ENCODE measurements at regions not wholly inside any gene's neighbourhood (a gene's known extent, or its start where the extent isn't known, plus 50 kb on each side); places are given as distances from the start of the nearest gene placed in this dataset.

DNA sequence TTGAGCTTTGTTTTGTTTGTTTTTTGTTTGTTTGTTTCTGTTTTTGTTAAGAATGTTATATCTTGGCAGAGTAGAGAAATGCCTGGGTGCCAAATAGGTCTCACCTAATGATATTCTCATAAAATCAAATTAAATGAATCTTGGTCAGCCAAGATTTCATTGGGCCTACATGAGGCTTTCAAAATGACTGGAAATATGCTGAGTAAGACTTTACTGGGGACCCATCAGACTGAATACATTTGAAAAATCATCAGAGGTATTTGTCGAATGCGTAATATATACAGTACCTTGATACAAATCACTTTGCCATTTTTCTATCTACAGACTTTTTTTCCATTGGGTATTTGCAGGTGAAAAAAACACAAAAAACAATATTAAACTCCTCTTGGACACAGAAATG lies 480.8 kb downstream of the CDH2 start:
- Histone ChIP-seq H3K4me3 (ENCODE audit: low read depth, low read length) (no peak overlapping the region), H3K4me1 (ENCODE audit: control insufficient read depth, insufficient read depth, low read length) (no peaks in the 10 kb centered on the region; the same call in 1 of the 2 replicates), H3K27me3 (ENCODE audit: control insufficient read depth, insufficient read depth, low read length) (no peaks in the 10 kb centered on the region), H3K36me3 (ENCODE audit: control insufficient read depth, insufficient read depth, low read length) (no peaks in the 10 kb centered on the region), H3K27ac (ENCODE audit: low read depth, low read length) (no peak overlapping the region), H3K9ac (ENCODE audit: low read length) (no peak overlapping the region), H3K9me3 (ENCODE audit: control insufficient read depth, insufficient read depth, low read depth, low read length) (peaks cover 3% of the 10 kb centered on the region; the same call in 1 of the 2 replicates)

DNA sequence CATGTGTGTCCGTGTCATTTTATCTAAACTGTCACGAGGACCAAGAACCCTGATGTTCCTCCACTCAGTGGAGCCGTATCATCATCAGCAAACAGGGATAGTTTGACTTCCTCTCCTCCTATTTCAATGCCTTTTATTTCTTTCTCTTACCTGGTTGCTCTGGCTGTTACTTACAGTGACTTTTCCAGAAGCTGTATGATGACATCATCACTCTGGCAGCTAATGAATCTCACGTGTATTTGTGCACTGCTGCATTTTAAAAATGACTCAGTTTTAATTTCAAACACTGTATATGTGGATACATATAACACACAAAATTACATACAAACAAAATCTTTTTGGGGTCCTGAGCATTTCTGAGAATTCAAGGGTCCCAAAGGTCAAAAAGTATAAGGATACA lies 481.4 kb downstream of the CDH2 start:
- no peaks in the 10 kb centered on the region for H3K36me3 ChIP-seq (ENCODE audit: control insufficient read depth, insufficient read depth, low read length)
- no peak overlapping the region for H3K4me3 ChIP-seq (ENCODE audit: low read depth, low read length)
- H3K27me3 ChIP-seq (ENCODE audit: control insufficient read depth, insufficient read depth, low read length): no peaks in the 10 kb centered on the region

DNA sequence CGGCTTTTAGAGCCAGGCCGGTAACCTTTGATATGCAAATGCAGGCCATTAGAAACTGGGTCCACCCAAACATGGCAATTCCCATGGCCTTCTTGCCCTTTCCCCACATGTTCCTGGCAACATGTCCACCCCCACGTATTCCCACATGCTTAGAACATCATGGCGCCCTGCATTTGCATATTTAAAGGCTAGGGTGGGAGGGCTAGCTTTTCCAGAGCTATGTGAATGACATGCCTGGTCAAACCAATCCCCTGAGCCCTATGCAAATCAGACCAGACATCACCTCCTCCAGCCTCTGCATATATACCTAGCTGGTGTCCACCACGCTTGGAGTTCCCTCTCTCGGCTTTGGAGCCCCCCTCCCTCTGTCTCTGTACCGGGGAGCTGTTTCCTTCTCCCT lies 481.9 kb downstream of the CDH2 start:
- Histone ChIP-seq H3K9me3 (ENCODE audit: control insufficient read depth, insufficient read depth, low read depth, low read length) (peaks cover 3% of the 10 kb centered on the region; the same call in 1 of the 2 replicates), H3K27ac (ENCODE audit: low read depth, low read length) (no peak overlapping the region), H3K4me1 (ENCODE audit: control insufficient read depth, insufficient read depth, low read length) (no peaks in the 10 kb centered on the region; the same call in 1 of the 2 replicates), H3K36me3 (ENCODE audit: control insufficient read depth, insufficient read depth, low read length) (no peaks in the 10 kb centered on the region), H3K27me3 (ENCODE audit: control insufficient read depth, insufficient read depth, low read length) (no peaks in the 10 kb centered on the region), H3K9ac (ENCODE audit: low read length) (no peak overlapping the region), H3K4me3 (ENCODE audit: low read depth, low read length) (no peak overlapping the region)

More for the DNA sequence above, 481.4 kb downstream of the CDH2 start:
- Histone ChIP-seq H3K9me3 (ENCODE audit: control insufficient read depth, insufficient read depth, low read depth, low read length) (peaks cover 3% of the 10 kb centered on the region; the same call in 1 of the 2 replicates), H3K9ac (ENCODE audit: low read length) (no peak overlapping the region), H3K4me1 (ENCODE audit: control insufficient read depth, insufficient read depth, low read length) (no peaks in the 10 kb centered on the region; the same call in 1 of the 2 replicates), H3K27ac (ENCODE audit: low read depth, low read length) (no peak overlapping the region)

DNA sequence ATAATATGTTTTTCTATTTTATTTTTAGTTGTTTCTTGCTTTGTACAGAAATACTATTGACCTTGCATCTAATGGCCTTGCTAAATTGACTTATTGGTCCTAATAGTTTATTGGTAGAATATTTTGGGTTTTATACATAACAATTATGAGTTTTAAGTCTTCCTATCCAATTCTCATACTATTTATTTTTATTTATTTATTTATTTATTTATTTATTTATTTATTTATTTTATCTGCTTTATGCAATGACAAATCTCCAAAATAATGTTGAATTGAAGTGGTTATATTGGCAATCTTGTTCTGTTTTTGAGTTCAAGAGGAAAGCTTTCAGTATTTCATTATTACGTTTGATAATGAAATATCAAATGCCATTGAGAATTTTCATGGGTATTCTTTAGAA lies 488.3 kb downstream of the CDH2 start:
- Histone ChIP-seq H3K36me3 (ENCODE audit: control insufficient read depth, insufficient read depth, low read length) (no peaks in the 10 kb centered on the region), H3K4me3 (ENCODE audit: low read depth, low read length) (no peak overlapping the region), H3K27me3 (ENCODE audit: control insufficient read depth, insufficient read depth, low read length) (no peaks in the 10 kb centered on the region), H3K9ac (ENCODE audit: low read length) (no peak overlapping the region), H3K9me3 (ENCODE audit: control insufficient read depth, insufficient read depth, low read depth, low read length) (peaks cover 12% of the 10 kb centered on the region), H3K27ac (ENCODE audit: low read depth, low read length) (no peak overlapping the region), H3K4me1 (ENCODE audit: control insufficient read depth, insufficient read depth, low read length) (no peaks in the 10 kb centered on the region)

DNA sequence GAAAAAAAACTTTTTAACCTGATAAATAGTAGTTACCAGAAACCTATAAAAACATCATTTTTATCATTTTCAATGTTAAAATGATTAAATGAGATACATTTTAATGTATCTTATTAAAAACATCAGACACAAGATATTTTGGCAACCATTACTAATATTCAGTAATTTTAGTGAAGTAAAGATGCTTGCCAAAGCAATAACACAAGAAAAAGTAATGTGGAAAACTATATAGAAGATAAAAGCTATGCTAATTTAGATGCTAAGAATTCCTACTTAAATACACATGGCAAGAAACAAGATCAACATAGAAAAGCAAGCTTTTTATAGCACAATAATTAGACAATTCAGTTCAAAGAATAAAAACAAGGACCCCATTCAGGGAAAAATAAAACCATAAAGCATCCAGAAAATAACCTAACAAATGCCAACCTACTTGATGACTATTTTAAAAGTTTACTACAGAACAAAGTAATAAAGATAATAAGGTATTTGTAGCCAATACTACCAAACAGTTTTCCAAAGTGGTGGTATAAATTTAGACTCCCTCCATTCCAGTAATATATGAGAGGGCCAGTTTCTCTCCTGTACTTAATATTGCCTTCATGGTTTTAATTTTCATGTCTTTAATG lies 489.5 kb downstream of the CDH2 start:
- H3K4me1 ChIP-seq (ENCODE audit: control insufficient read depth, insufficient read depth, low read length): no peaks in the 10 kb centered on the region
- peaks cover 9% of the 10 kb centered on the region; the same call in 1 of the 2 replicates for H3K9me3 ChIP-seq (ENCODE audit: control insufficient read depth, insufficient read depth, low read depth, low read length)
- H3K4me3 ChIP-seq (ENCODE audit: low read depth, low read length): no peak overlapping the region
- H3K27me3 ChIP-seq (ENCODE audit: control insufficient read depth, insufficient read depth, low read length): no peaks in the 10 kb centered on the region
- H3K27ac ChIP-seq (ENCODE audit: low read depth, low read length): no peak overlapping the region
- no peaks in the 10 kb centered on the region for H3K36me3 ChIP-seq (ENCODE audit: control insufficient read depth, insufficient read depth, low read length)
- H3K9ac ChIP-seq (ENCODE audit: low read length): no peak overlapping the region

DNA sequence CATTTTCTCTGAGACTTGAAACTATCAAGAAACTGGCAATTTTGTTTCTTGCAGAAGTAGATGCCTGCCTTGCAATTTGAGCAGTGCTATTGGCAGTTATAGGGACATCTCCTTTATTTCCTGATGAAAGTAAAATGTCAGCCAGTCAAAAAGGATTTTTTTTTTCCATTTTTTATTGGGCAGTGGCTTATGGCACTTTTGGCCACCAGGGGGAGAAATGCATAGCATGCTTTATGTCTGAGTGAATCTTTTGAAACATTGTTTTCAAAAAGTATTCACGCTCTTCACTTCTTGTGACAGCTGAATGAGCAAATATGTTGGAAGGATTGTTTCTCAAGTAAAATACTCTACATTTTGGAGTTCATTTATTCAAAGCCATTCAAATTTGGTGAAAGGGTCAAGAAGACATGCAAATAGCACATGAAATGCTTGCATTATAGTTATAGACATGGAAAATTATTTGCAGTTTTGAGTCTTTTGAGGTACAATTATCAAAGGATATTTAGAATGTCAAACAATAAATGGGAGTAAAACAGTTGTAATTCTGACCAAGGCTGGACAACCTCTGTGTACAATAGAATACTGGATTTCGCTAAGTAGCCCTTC lies 491.0 kb downstream of the CDH2 start:
- Histone ChIP-seq H3K4me1 (ENCODE audit: control insufficient read depth, insufficient read depth, low read length) (no peaks in the 10 kb centered on the region), H3K9me3 (ENCODE audit: control insufficient read depth, insufficient read depth, low read depth, low read length) (peaks cover 9% of the 10 kb centered on the region; the same call in 1 of the 2 replicates), H3K36me3 (ENCODE audit: control insufficient read depth, insufficient read depth, low read length) (no peaks in the 10 kb centered on the region), H3K27ac (ENCODE audit: low read depth, low read length) (no peak overlapping the region), H3K9ac (ENCODE audit: low read length) (no peak overlapping the region), H3K4me3 (ENCODE audit: low read depth, low read length) (no peak overlapping the region), H3K27me3 (ENCODE audit: control insufficient read depth, insufficient read depth, low read length) (no peaks in the 10 kb centered on the region)

DNA sequence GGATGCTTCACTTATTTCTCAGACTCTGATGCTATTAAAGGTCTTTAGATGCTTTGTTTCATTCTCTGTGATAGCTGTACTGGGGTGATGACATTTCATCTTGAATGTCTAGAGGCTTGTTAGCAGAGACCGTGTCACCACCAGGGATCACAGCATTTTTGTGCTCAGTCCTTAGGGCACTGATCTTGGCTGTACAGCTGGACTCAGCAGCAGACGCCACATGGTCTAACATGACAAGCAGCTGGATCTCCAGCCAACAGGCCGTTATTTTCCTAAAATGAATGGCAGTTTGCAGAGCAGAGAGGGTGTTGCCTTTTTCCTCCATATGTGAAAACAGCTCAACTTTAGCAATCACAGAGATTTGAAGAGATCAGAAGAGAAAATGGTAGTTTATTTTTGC lies 491.8 kb downstream of the CDH2 start:
- Histone ChIP-seq H3K27me3 (ENCODE audit: control insufficient read depth, insufficient read depth, low read length) (no peaks in the 10 kb centered on the region), H3K9me3 (ENCODE audit: control insufficient read depth, insufficient read depth, low read depth, low read length) (peaks cover 9% of the 10 kb centered on the region; the same call in 1 of the 2 replicates), H3K36me3 (ENCODE audit: control insufficient read depth, insufficient read depth, low read length) (no peaks in the 10 kb centered on the region), H3K27ac (ENCODE audit: low read depth, low read length) (no peak overlapping the region), H3K4me3 (ENCODE audit: low read depth, low read length) (no peak overlapping the region), H3K4me1 (ENCODE audit: control insufficient read depth, insufficient read depth, low read length) (no peaks in the 10 kb centered on the region), H3K9ac (ENCODE audit: low read length) (no peak overlapping the region)

DNA sequence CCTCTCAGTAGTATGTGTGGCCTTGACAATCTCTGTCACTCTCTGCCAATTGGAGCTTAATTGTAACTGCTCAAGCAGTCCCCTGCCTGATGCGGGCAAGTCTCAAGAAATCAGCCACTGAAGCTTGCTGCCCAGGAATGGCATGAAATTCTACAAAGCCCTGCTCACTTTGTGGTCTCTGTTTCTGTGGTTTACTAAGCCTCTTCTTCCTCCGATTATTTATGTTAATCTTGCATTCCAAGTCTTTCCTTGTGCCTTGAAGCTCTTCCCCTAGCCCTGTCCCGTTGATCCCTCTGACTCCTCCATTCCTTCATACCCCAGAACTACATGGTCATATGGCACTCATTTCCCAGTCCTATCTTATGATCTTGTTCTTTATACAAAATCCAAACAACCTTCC lies 489.3 kb upstream of the CHST9 start:
- Histone ChIP-seq H3K4me3 (ENCODE audit: low read depth, low read length) (no peak overlapping the region), H3K27me3 (ENCODE audit: control insufficient read depth, insufficient read depth, low read length) (no peaks in the 10 kb centered on the region), H3K36me3 (ENCODE audit: control insufficient read depth, insufficient read depth, low read length) (no peaks in the 10 kb centered on the region), H3K27ac (ENCODE audit: low read depth, low read length) (no peak overlapping the region), H3K4me1 (ENCODE audit: control insufficient read depth, insufficient read depth, low read length) (no peaks in the 10 kb centered on the region), H3K9me3 (ENCODE audit: control insufficient read depth, insufficient read depth, low read depth, low read length) (no peaks in the 10 kb centered on the region), H3K9ac (ENCODE audit: low read length) (no peak overlapping the region)

DNA sequence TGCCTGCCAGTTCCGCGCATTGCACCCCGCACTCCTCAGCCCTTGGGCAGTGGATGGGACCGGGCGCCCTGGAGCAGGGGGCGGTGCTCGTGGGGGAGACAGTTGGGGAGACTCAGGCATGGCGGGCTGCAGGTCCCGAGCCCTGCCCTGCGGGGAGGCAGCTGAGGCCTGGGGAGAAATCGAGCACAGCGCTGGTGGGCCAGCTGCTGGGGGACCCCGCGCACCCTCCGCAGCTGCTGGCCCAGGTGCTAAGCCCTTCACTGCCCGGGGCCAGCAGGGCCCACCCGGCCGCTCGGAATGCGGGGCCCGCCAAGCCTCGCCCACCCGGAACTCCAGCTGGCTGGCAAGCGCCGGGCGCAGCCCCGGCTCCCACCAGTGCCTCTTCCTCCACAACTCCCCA lies 488.8 kb upstream of the CHST9 start:
- H3K27me3 ChIP-seq (ENCODE audit: control insufficient read depth, insufficient read depth, low read length): no peaks in the 10 kb centered on the region
- no peaks in the 10 kb centered on the region for H3K9me3 ChIP-seq (ENCODE audit: control insufficient read depth, insufficient read depth, low read depth, low read length)
- no peaks in the 10 kb centered on the region for H3K4me1 ChIP-seq (ENCODE audit: control insufficient read depth, insufficient read depth, low read length)
- H3K4me3 ChIP-seq (ENCODE audit: low read depth, low read length): no peak overlapping the region
- no peak overlapping the region for H3K9ac ChIP-seq (ENCODE audit: low read length)
- H3K27ac ChIP-seq (ENCODE audit: low read depth, low read length): no peak overlapping the region
- no peaks in the 10 kb centered on the region for H3K36me3 ChIP-seq (ENCODE audit: control insufficient read depth, insufficient read depth, low read length)

DNA sequence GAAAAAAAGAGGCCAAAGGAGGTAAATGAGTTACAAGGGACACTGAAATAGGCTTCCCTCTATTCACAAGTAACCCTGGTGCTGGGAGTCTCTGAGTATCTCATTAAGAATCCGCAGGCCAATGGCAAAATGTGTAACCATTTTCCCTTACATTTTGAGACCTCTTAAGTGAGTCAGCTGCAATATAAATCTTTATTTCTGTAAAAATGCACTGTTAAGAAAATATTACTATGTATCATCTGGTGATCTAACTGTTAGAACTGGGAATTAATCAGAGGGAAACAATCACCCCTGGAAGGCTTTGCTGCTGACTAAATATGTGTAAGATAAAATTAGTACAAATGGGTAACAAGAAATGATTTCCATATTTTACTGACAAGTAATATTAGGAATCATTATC lies 483.1 kb upstream of the CHST9 start:
- Histone ChIP-seq H3K9me3 (ENCODE audit: control insufficient read depth, insufficient read depth, low read depth, low read length) (no peaks in the 10 kb centered on the region), H3K4me1 (ENCODE audit: control insufficient read depth, insufficient read depth, low read length) (peaks cover 16% of the 10 kb centered on the region), H3K9ac (ENCODE audit: low read length) (no peak overlapping the region), H3K27me3 (ENCODE audit: control insufficient read depth, insufficient read depth, low read length) (no peaks in the 10 kb centered on the region), H3K27ac (ENCODE audit: low read depth, low read length) (no peak overlapping the region), H3K4me3 (ENCODE audit: low read depth, low read length) (no peak overlapping the region), H3K36me3 (ENCODE audit: control insufficient read depth, insufficient read depth, low read length) (no peaks in the 10 kb centered on the region)

DNA sequence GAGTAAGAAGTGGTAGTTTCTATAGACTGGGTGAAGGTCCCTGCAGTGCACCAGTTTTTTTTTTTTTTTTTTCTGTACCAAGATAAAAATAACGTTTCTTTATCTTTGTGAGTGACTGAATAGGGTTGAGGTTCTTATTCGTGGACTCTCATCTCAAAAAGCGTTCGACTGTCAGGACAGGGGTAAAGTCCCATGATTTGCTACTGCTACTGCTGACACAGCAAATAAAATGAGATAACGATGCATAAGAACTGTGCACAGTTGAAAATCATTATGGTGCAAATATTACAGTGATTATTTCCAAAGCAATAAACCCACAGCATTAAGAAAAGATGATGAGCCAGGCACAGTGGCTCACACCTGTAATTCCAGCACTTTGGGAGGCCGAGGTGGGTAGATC lies 482.0 kb upstream of the CHST9 start:
- Histone ChIP-seq H3K27ac (ENCODE audit: low read depth, low read length) (no peak overlapping the region), H3K36me3 (ENCODE audit: control insufficient read depth, insufficient read depth, low read length) (no peaks in the 10 kb centered on the region), H3K4me1 (ENCODE audit: control insufficient read depth, insufficient read depth, low read length) (peaks cover 27% of the 10 kb centered on the region), H3K4me3 (ENCODE audit: low read depth, low read length) (no peak overlapping the region), H3K27me3 (ENCODE audit: control insufficient read depth, insufficient read depth, low read length) (no peaks in the 10 kb centered on the region), H3K9ac (ENCODE audit: low read length) (no peak overlapping the region), H3K9me3 (ENCODE audit: control insufficient read depth, insufficient read depth, low read depth, low read length) (no peaks in the 10 kb centered on the region)

All from HUES6 (cell line).